Skeletal muscle satellite cell (primary cell): ENCODE measurements at regions not wholly inside any gene's neighbourhood (a gene's known extent, or its start where the extent isn't known, plus 50 kb on each side); places are given as distances from the start of the nearest gene placed in this dataset.

Experiments
- H3K27me3 ChIP-seq: 2 replicates; pipeline ENCODE4 v1.7.0; 2013; ENCODE audit warnings: low read length; ENCODE audit not compliant: control insufficient read depth, insufficient read depth
- H3K36me3 ChIP-seq: 2 replicates; pipeline ENCODE4 v1.7.0; 2013; ENCODE audit warnings: mild to moderate bottlenecking, control low read depth, low read length; ENCODE audit not compliant: insufficient read depth
- H3K4me1 ChIP-seq: 2 replicates; pipeline ENCODE4 v1.7.0; 2013; ENCODE audit warnings: low read length; ENCODE audit not compliant: control insufficient read depth, insufficient read depth
- H3K4me2 ChIP-seq: 2 replicates; pipeline ENCODE4 v1.7.0; 2013; ENCODE audit warnings: mild to moderate bottlenecking, low read length
- H3K4me3 ChIP-seq: 2 replicates; pipeline ENCODE4 v1.7.0; 2013; ENCODE audit warnings: low read length
- H3K9ac ChIP-seq: 2 replicates; pipeline ENCODE4 v1.7.0; 2013; ENCODE audit warnings: mild to moderate bottlenecking, low read depth, low read length, moderate library complexity
- H3K9me3 ChIP-seq: replicated peaks from 2 replicates; pipeline ENCODE4 v1.7.0; 2013; ENCODE audit warnings: mild to moderate bottlenecking, control low read depth, low read length

DNA sequence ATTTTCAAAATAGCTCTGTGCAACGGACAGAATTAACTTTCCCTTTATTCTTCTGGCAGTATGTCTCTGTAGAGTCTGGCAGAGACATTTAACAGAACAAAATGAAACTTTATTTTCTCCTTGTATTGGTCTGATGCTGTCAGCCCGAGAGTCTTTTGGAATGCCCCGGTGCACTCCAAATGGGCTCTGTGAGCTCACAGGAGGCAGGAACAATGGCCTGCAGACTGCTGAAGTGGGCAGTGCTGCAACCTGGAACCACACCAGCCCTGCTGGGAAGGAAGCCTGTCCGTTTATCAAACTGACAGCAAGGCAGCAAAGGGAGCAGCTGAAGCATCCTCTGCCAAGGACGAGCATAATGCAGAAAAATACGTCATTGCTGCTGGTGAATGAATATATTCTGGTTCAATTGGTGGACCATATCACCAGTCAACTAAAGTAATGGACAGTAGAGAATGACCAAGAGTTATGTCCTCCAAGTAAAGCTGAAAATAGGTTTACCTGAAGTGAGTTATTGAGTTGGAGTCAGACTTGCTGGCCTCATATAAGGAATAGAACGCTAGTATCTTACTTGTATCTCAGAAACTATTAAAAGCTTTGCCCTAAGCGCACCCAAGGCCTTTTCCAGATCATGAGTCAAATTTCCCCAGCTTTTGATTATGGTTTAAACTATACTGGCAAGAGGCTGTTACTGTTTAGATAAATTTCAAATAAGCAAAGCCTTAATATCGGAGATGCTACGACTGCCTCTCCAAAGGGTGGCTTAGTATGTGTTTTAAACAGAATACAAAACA, 207.6 kb upstream of the TANK start:
- peaks cover 19% of the 10 kb centered on the region for H3K4me1 ChIP-seq
- peak overlapping the region; percentile 10 for H3K9ac ChIP-seq
- no peaks in the 10 kb centered on the region for H3K9me3 ChIP-seq
- peak overlapping the region; percentile 73 for H3K4me2 ChIP-seq
- no peaks in the 10 kb centered on the region for H3K36me3 ChIP-seq
- H3K4me3 ChIP-seq: no peak overlapping the region
- no peaks in the 10 kb centered on the region for H3K27me3 ChIP-seq

DNA sequence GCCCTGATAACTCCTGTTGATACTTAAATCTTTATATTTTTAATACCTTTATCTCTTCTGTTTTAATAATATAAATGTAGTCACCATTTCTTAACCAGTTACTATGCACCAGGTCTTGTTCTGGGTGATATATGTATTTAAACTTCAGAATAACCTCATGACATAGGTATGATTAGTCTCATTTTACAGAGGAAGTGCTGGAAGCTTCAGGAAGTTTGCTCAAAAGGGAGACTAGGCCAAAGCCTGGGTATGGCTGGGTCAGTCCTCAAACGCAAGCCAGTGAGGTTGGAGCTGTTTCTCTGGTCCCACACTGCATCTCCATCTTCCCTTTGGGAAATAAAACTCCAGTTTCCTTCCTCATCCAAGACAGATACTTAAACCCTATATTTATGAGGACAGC, 204.7 kb upstream of the TANK start:
- no peaks in the 10 kb centered on the region for H3K9me3 ChIP-seq
- H3K9ac ChIP-seq: no peak overlapping the region
- H3K36me3 ChIP-seq: no peaks in the 10 kb centered on the region
- no peak overlapping the region for H3K4me3 ChIP-seq
- no peaks in the 10 kb centered on the region for H3K27me3 ChIP-seq
- no peak overlapping the region for H3K4me2 ChIP-seq
- peaks cover 19% of the 10 kb centered on the region for H3K4me1 ChIP-seq

DNA sequence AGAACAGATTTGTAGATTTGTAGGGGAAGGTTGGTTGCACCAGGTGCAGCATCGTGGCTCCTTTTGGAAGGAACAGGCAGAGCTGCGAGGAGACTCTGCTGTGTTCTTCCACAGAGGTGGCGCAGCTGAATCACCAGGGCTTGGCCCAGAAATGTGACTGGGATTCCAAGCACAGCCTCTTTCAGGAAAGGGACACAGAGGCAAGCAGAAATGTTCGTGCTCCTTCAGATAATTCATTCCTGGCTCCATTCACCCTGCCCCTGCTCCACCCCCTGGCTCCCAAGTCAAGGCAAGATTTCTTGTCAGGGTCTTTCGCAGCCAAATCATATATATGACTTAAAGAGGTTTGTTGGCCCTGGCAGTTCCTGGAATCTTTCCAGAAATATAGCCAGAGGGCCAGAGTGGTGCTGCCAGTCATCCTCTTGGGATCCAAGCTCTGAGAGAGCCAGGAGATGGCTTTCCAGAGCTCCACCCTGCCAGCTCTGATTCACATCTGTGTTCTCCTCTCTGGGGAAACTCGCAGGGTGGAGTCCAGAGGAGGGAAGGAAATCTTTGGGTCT, 203.9 kb upstream of the TANK start:
- no peaks in the 10 kb centered on the region for H3K27me3 ChIP-seq
- H3K4me3 ChIP-seq: no peak overlapping the region
- no peaks in the 10 kb centered on the region for H3K36me3 ChIP-seq
- H3K4me1 ChIP-seq: peaks cover 19% of the 10 kb centered on the region
- H3K9me3 ChIP-seq: no peaks in the 10 kb centered on the region
- H3K9ac ChIP-seq: no peak overlapping the region
- H3K4me2 ChIP-seq: no peak overlapping the region

DNA sequence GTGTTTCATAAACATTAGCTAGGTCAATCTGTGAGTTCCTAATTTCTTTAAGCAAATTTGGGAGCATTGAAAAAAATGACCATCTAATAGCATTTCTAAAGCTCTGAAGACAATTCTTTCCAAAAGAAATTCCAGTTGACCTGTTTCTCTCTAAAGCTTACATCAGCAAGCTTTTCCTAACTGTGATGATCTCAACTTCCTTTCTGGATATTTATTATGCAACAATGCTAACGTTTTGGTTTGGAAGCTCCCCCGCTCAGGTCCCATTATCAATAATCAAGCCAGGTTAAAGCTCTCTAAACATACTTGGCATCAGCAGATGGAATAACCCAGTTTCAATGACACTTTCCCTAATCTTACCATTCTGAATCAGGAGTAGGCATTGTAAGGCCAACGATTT, 196.3 kb upstream of the TANK start:
- Histone ChIP-seq H3K9ac (no peak overlapping the region), H3K9me3 (no peaks in the 10 kb centered on the region), H3K36me3 (no peaks in the 10 kb centered on the region), H3K4me3 (no peak overlapping the region), H3K27me3 (no peaks in the 10 kb centered on the region), H3K4me2 (no peak overlapping the region), H3K4me1 (no peaks in the 10 kb centered on the region)

DNA sequence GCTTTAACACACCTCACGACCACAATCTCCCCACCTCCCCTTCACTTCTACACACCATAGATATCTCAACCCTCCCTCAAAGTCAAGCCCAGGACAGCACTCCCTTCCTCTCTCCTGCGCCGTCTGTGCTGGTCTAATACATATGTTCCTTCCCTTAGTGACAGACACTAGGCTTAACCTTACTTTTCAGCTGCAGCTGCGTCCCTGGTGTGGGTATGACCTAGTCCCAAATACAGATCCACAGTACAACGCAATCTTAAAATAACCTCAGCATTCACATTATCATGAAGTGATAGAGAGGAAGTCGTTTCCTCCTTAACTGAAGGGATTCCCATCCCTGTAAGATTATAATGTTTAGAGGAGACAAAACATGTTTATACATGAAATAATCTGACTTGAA, 192.7 kb upstream of the TANK start:
- no peaks in the 10 kb centered on the region for H3K36me3 ChIP-seq
- H3K4me1 ChIP-seq: peaks cover 5% of the 10 kb centered on the region
- no peaks in the 10 kb centered on the region for H3K27me3 ChIP-seq
- no peak overlapping the region for H3K4me3 ChIP-seq
- no peak overlapping the region for H3K4me2 ChIP-seq
- H3K9me3 ChIP-seq: no peaks in the 10 kb centered on the region
- H3K9ac ChIP-seq: no peak overlapping the region

DNA sequence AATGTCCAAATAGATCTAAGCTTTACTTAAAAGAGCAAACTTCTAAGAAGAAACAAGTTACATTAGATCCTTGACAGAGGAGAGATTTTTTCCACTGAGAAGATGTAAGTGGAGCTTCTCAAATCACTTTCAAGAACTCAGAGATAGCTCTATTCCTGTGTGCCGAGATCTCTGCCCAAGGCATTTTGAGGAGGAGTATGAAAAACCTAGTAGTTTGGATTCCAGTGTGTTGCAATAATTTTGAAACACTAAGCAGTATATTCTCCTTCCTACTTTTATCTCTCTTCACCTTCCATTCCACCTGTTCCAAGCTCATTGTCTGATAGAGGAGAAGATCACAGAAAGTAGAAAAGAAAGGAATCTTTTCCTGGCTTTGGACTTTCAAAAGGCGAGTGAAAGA, 192.0 kb upstream of the TANK start:
- Histone ChIP-seq H3K36me3 (no peaks in the 10 kb centered on the region), H3K4me1 (peaks cover 5% of the 10 kb centered on the region), H3K4me2 (no peak overlapping the region), H3K4me3 (no peak overlapping the region), H3K9me3 (no peaks in the 10 kb centered on the region), H3K27me3 (no peaks in the 10 kb centered on the region), H3K9ac (no peak overlapping the region)

DNA sequence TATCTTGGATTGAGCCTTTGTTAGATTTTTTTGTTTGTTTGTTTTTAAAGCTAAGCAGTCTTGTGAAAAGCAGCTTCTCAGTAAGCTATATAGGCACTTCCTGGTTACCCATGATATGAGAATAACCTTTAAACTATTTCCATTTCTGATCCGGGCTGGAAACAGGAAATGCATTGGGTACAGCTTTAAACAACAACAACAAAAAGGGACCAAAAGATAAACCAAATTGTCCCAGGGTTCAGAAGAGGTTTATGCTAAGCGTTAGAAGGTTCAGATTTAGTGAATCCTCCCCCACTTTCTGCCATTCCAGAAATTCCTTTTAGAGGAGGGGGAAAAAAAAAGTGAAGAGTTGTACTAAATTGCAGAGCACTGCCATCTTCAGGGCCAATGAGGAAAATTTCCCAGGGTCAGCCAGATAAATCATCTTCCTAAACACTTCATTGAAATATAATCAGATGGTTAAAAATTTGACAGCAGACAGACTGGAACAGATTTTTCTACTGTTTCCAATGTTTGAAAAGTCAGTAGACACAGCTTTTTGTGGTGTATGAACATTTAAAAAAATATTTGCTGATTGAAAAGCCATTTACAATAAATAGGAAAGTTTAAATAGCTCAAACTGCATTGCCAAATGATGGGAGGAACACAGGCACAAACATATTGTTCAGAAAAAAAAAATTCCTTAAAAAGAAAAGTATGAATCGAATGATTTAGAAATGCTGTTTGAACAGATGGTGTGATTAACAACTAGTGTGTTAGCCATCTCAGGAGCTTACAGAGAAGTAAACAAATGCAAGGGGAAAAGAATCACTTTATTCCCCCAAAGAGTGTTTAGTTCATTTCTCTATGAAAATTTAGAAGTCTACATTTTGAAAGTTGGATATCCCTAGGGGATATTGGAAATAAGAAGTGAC, 189.9 kb upstream of the TANK start:
- Histone ChIP-seq H3K4me2 (peak overlapping the region; percentile 64), H3K36me3 (no peaks in the 10 kb centered on the region), H3K27me3 (no peaks in the 10 kb centered on the region), H3K4me1 (peaks cover 5% of the 10 kb centered on the region), H3K9me3 (no peaks in the 10 kb centered on the region), H3K4me3 (peak overlapping the region; percentile 19), H3K9ac (peak overlapping the region; percentile 62)

DNA sequence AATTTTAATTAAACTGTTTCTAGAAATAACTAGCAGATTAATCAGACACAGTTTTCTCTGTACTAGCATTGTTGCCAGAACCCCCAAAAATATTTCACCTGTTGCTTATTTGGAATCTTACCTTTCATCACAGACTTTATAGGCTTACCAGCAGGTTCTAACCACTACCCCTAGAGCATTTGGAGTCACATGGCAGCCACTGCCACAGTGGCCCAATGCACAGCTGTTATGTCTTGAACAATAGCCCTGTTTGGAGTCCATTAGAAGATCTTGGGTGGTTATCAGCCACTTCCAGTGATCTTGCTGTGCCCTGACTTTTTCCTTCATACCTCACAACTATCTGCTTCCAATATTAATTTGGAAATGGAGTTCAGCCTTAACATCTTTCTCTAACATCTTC, 186.2 kb upstream of the TANK start:
- Histone ChIP-seq H3K4me2 (no peak overlapping the region), H3K4me1 (peaks cover 5% of the 10 kb centered on the region), H3K4me3 (no peak overlapping the region), H3K9ac (no peak overlapping the region), H3K36me3 (no peaks in the 10 kb centered on the region), H3K27me3 (no peaks in the 10 kb centered on the region), H3K9me3 (no peaks in the 10 kb centered on the region)

DNA sequence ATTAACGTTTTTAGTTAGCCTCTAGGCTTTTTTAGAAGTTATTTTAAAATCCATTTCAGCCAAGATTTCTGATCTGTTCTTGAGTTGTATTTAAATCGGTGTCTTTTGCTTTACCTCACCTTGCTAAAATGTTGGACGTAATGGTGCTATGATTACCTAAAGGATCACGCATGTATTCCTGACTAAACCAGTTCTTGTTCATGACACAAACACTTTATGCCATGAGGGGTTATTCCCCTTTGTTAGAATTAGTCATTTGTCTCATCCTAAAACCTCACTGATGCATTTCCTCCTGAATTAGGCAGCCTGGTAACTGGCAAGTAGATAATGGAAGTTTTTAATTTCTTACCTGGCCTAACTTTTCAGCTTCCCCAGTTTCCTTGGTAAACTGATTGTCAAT, 185.4 kb upstream of the TANK start:
- Histone ChIP-seq H3K36me3 (no peaks in the 10 kb centered on the region), H3K4me2 (no peak overlapping the region), H3K9me3 (no peaks in the 10 kb centered on the region), H3K4me3 (no peak overlapping the region), H3K27me3 (no peaks in the 10 kb centered on the region), H3K9ac (no peak overlapping the region), H3K4me1 (peaks cover 4% of the 10 kb centered on the region)

DNA sequence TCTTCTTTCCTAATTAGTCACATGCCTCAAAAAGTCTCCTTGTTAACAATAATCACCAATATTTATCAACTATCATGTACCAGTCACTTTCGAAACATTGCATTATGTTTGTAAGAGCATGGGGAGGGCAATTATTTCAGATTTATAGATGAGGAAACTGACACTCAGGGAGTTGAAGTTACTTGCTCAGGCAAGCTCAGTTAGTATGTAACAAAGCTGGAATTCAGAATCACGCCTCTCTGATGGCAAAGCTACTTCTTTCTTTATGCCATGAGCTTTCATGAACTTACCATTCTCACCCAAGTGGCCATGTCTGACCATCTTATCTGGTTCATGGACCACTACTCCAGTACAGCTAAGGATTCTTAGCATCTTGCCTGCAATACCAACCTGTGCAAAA, 183.4 kb upstream of the TANK start:
- H3K36me3 ChIP-seq: no peaks in the 10 kb centered on the region
- no peaks in the 10 kb centered on the region for H3K4me1 ChIP-seq
- H3K27me3 ChIP-seq: no peaks in the 10 kb centered on the region
- no peak overlapping the region for H3K9ac ChIP-seq
- H3K4me2 ChIP-seq: no peak overlapping the region
- H3K9me3 ChIP-seq: no peaks in the 10 kb centered on the region
- no peak overlapping the region for H3K4me3 ChIP-seq

DNA sequence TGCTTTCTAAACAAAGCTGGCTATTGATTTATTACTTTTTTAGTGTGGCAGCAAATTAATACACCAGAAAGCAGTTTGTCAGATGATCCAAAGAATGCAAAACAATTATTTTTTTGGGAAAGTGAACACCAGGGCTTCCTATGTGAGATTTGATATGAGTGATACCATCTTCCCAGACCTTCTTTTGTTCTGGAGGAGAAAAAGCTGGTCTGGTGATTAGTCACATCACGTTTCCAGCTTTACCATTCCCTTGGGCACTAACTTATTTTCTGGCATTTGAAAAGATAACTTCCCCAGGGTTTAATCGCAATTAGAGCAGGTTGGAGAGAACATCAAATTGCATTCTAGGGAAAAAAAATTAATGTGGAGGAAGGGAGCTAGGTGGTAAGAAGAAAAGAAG, 182.9 kb upstream of the TANK start:
- Histone ChIP-seq H3K9ac (no peak overlapping the region), H3K4me1 (no peaks in the 10 kb centered on the region), H3K4me3 (no peak overlapping the region), H3K9me3 (no peaks in the 10 kb centered on the region), H3K36me3 (no peaks in the 10 kb centered on the region), H3K4me2 (no peak overlapping the region), H3K27me3 (no peaks in the 10 kb centered on the region)
